HPDE6-E6E7 (cell line): ENCODE measurements at regions not wholly inside any gene's neighbourhood (a gene's known extent, or its start where the extent isn't known, plus 50 kb on each side); places are given as distances from the start of the nearest gene placed in this dataset.
A peak's percentile ranks its signal among the peaks of the same experiment; 100 is the strongest.

Source experiments
- DNase-seq: peaks from one replicate; pipeline ENCODE4 v3.0.0; 2011; ENCODE audit warnings: missing footprints; ENCODE audit errors: extremely low spot score

DNA sequence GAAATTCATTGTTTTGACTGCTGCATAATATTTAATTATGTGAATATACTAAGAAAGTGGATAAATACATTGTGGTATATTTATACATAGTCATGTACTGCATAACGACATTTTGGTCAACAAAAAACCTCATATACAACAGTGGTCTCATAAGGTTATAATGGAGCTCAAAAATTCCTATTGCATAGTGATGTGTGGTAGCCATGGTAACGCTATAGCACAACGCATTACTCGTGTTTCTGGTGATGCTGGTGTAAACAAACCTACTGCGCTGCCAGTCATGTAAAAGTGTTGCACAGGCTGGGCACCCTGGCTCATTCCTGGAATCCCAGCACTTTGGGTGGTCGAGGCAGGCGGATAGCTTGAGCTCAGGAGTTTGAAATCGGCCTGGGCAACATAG, 52.6 kb upstream of the NHLH2 start:
- no peak for DNase-seq

GRCh38 chr1:115898020-115898419, 57.1 kb upstream of the NHLH2 start:
- DNase-seq = no peak

GRCh38 chr1:115900856-115901255, 59.9 kb upstream of the NHLH2 start:
- no peak for DNase-seq

DNA sequence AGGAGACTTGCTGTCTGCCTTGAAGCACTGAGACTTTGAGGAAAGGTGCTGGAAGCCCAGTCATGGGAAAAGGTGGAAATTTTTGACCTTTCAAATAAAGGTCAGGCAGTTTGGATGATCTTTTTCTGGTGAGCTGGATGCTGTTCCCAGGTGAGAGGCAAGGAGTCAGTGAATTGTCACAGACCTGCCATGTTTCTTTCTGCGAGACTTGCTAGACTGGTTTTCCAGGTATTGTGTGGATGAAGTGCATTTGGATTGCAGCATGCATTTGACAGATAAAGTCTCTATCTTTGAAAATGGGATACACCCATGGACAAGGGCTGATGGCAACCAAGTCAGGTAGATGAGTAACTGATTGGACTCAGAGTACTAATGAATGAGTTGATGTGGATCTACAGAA, 65.7 kb upstream of the NHLH2 start:
- DNase-seq = peak; percentile 62

- no peak for DNase-seq
Measured at GRCh38 chr1:115907092-115907491, 66.2 kb upstream of the NHLH2 start.

GRCh38 chr1:115908565-115909274, 67.6 kb upstream of the SLC22A15 start:
- no peak for DNase-seq

GRCh38 chr1:115910231-115910630, 66.1 kb upstream of the SLC22A15 start:
- DNase-seq = no peak

DNA sequence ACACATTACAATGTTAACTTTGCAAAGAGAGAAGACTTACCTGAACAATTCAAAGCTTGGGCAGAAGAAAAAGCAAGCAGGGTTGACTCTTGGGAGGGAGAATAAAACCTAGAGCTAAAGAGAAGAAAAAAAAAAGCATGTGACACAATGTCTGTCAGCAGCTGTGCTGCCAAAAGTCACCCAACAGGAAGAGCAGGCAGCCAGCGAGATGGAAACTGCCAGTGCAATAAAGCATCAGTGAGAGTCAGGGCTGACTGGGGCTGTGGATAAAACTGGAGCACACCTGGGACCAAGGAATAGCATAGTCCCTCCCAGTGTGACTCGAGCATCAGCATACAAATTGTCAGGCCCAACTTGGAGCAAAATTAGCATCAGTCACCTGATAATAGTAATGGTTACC, 65.0 kb upstream of the SLC22A15 start:
- peak; percentile 33 for DNase-seq

- no peak for DNase-seq
Measured at GRCh38 chr1:115912116-115912515, 64.2 kb upstream of the SLC22A15 start.

DNA sequence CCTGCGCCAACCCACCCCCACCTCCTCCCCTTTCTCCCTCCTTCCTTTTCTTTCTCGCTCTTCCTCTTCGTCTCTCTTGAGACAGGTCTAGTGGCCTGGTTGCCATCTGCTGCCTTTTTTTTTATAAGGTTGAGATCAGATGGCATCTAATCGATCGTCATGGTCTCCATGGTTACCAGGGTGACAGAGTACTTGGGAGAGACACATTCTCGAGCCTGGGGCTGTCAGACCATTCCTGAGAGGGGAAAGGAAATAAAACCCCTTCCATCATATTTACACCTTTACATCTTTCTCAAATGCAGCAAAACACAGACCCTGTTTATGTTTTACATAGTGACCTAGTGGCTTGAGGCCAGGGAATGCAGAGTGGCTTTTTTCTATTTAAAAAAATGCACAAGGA, 53.5 kb upstream of the SLC22A15 start:
- DNase-seq = no peak

- no peak for DNase-seq
Measured at GRCh38 chr1:115924770-115925169, 51.5 kb upstream of the SLC22A15 start.

GRCh38 chr1:115925467-115925866, 50.8 kb upstream of the SLC22A15 start:
- no peak for DNase-seq
